ENCODE measurements at regions not wholly inside any gene's neighbourhood (a gene's known extent, or its start where the extent isn't known, plus 50 kb on each side); places are given as distances from the start of the nearest gene placed in this dataset.

GRCh38 chr9:101881508-101881907 is 143.1 kb upstream of the GRIN3A start:
- Histone ChIP-seq H3K27ac (no peak overlapping the region), H3K27me3 (replicated peaks; ENCODE audit: insufficient read depth) (no peaks in the 10 kb centered on the region), H3K9me3 (no peaks in the 10 kb centered on the region), H3K4me1 (replicated peaks) (no peaks in the 10 kb centered on the region), H3K36me3 (no peaks in the 10 kb centered on the region), H3K4me3 (no peak overlapping the region)
- no peak for DNase-seq (ENCODE audit: low spot score)
- no peak for TF ChIP-seq POLR2A (IDR thresholded peaks at IDR 0.05)
- TF ChIP-seq CTCF (IDR thresholded peaks at IDR 0.05): no peak
- no peak for TF ChIP-seq POLR2AphosphoS5 (IDR thresholded peaks at IDR 0.05)
- WGBS: 77% methylated on average over 2 of the region's 2 CpGs
- intact Hi-C loops (cut with DNase I): no loop called here

GRCh38 chr9:101880846-101881245 is 142.4 kb upstream of the GRIN3A start:
- H3K4me3 ChIP-seq: no peak overlapping the region
- no peaks in the 10 kb centered on the region for H3K36me3 ChIP-seq
- no peak for DNase-seq (ENCODE audit: low spot score)
- H3K27ac ChIP-seq: no peak overlapping the region
- H3K4me1 ChIP-seq (replicated peaks): no peaks in the 10 kb centered on the region
- H3K27me3 ChIP-seq (replicated peaks; ENCODE audit: insufficient read depth): no peaks in the 10 kb centered on the region
- no peaks in the 10 kb centered on the region for H3K9me3 ChIP-seq
- intact Hi-C loops (cut with DNase I): no loop called here
- TF ChIP-seq POLR2AphosphoS5 (IDR thresholded peaks at IDR 0.05) (no peak), CTCF (IDR thresholded peaks at IDR 0.05) (no peak), POLR2A (IDR thresholded peaks at IDR 0.05) (no peak)

GRCh38 chr9:101878734-101879133 is 140.3 kb upstream of the GRIN3A start:
- Histone ChIP-seq H3K27ac (no peak overlapping the region), H3K36me3 (no peaks in the 10 kb centered on the region), H3K4me1 (replicated peaks) (no peaks in the 10 kb centered on the region), H3K4me3 (no peak overlapping the region), H3K9me3 (no peaks in the 10 kb centered on the region), H3K27me3 (replicated peaks; ENCODE audit: insufficient read depth) (no peaks in the 10 kb centered on the region)
- TF ChIP-seq CTCF (IDR thresholded peaks at IDR 0.05): no peak
- no peak for TF ChIP-seq POLR2A (IDR thresholded peaks at IDR 0.05)
- TF ChIP-seq POLR2AphosphoS5 (IDR thresholded peaks at IDR 0.05): no peak
- DNase-seq (ENCODE audit: low spot score): no peak
- WGBS: 62% methylated on average over 4 of the region's 4 CpGs
- intact Hi-C loops (cut with DNase I): no loop called here

- no peak for DNase-seq (ENCODE audit: low spot score)
- Histone ChIP-seq H3K4me1 (replicated peaks) (no peaks in the 10 kb centered on the region), H3K36me3 (no peaks in the 10 kb centered on the region), H3K9me3 (no peaks in the 10 kb centered on the region), H3K4me3 (no peak overlapping the region), H3K27me3 (replicated peaks; ENCODE audit: insufficient read depth) (no peaks in the 10 kb centered on the region), H3K27ac (no peak overlapping the region)
- intact Hi-C loops (cut with DNase I): no loop called here
- WGBS: 81% methylated on average over 1 of the region's 1 CpG
- no peak for TF ChIP-seq POLR2AphosphoS5 (IDR thresholded peaks at IDR 0.05)
Observed at GRCh38 chr9:101877439-101877838, 139.0 kb upstream of the GRIN3A start.

GRCh38 chr9:101861472-101861871 is 123.0 kb upstream of the GRIN3A start:
- no peak for DNase-seq (ENCODE audit: low spot score)
- TF ChIP-seq POLR2A (IDR thresholded peaks at IDR 0.05) (no peak), CTCF (IDR thresholded peaks at IDR 0.05) (no peak)
- no peak overlapping the region for H3K27ac ChIP-seq
- intact Hi-C loops (cut with DNase I): no loop called here
- 91% methylated on average over 2 of the region's 2 CpGs for WGBS
- no peak overlapping the region for H3K4me3 ChIP-seq
- H3K36me3 ChIP-seq: no peaks in the 10 kb centered on the region
- no peaks in the 10 kb centered on the region for H3K9me3 ChIP-seq
- H3K27me3 ChIP-seq (replicated peaks; ENCODE audit: insufficient read depth): no peaks in the 10 kb centered on the region
- H3K4me1 ChIP-seq (replicated peaks): no peaks in the 10 kb centered on the region

All from prostate gland (tissue), 2 donors.